COLO668 (cell line): ENCODE measurements at regions not wholly inside any gene's neighbourhood (a gene's known extent, or its start where the extent isn't known, plus 50 kb on each side); places are given as distances from the start of the nearest gene placed in this dataset.
"Not testable (repeated sequence)": the region's sequence is repeated elsewhere in the genome, so short reads cannot be mapped to it uniquely, and the experiment has no call there.

Source experiments
- DNase-seq: peaks from one replicate; lab custom pipeline; 2025; ENCODE audit not compliant: unreplicated experiment; lab: John Stamatoyannopoulos, UW

DNA sequence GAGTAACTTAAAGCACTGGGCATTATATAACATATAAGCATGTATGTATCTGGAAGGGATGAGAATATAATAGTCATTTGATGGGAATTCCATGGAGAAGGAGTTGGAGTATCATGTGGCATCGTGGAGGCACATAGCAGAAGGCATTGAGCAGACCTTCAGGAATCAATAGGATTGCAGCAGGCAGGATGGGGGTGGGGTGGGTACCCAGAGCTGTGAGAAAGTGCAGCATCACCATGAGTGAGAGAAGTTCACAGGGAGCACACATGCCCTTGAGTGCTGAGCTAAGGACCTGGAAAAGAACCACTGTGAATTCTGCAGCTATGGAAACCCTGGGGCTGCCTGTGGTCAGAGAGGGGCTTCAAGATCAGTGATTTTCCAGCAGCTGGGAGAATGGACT is 57.3 kb downstream of the MED10 start:
- no peak for DNase-seq

DNA sequence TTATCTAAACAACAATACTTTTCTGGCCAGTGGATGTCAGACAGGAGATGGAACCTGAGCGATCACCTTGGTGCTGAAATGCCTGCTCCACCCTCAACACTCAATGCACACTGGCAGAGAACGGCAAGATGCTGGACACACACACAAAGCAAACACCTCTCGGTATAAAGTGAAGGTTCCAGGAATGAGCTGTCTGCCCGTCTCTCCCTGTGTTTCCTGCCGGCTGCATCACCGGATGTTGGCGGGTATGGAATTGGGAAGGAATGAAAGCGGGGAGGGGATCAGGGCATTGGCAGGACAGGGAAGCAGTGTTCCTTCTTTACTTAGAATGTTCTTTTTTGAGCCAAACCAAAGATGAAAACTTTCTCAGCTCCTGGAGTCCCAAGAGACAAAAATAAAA is 59.2 kb downstream of the MED10 start:
- DNase-seq: no peak

DNA sequence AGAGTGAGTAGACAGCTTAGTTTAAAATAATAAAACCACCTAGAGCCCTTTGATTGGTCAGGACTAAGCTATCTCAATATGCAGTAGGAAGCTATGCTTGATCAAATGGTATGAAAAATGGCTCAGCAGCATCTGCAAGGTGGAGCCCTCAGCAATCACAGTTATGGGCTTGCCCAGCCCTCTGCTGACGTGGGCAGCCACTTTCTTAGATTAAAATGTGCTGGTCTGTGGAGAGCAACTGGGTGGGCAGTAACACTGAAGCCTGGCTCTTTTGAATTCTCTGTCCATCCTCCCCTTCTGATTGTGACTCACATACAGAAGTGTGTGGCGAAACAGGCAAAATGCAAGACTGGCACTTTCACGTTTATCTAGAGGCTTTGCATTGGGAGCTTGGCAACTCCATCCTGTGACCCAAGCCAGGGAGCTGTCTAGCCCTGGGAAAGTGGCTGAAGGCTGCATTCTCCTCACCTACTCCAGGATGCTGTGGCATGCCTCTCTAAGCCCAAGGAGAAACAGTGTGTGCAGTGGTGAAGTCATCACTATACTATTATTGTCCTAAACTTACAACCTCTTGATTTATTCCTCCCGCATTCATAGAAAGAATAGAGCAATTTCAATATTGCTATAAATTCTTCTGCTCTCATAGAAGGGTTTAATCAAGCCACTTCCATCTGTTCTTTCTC is 61.1 kb downstream of the MED10 start:
- no peak for DNase-seq

DNA sequence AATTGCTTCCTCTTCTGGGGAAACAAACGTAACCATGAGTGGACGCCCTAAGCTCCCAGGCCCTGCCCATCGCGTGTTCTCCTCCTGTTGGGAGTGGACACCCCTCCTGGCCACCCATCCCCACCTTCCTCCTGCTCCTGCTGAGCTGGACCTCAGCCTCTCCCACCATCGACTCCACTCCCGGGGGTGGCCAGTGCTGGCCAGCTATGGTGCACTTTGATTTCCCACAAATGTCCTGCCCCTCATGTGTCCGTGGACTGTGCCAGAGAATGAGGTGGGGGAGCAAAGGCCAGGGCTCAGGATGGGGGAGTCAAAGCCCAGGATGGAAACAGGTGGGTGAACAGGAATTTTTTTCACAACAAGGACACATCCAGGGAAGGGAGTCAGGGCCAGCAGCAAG is 62.8 kb downstream of the MED10 start:
- DNase-seq: no peak

DNA sequence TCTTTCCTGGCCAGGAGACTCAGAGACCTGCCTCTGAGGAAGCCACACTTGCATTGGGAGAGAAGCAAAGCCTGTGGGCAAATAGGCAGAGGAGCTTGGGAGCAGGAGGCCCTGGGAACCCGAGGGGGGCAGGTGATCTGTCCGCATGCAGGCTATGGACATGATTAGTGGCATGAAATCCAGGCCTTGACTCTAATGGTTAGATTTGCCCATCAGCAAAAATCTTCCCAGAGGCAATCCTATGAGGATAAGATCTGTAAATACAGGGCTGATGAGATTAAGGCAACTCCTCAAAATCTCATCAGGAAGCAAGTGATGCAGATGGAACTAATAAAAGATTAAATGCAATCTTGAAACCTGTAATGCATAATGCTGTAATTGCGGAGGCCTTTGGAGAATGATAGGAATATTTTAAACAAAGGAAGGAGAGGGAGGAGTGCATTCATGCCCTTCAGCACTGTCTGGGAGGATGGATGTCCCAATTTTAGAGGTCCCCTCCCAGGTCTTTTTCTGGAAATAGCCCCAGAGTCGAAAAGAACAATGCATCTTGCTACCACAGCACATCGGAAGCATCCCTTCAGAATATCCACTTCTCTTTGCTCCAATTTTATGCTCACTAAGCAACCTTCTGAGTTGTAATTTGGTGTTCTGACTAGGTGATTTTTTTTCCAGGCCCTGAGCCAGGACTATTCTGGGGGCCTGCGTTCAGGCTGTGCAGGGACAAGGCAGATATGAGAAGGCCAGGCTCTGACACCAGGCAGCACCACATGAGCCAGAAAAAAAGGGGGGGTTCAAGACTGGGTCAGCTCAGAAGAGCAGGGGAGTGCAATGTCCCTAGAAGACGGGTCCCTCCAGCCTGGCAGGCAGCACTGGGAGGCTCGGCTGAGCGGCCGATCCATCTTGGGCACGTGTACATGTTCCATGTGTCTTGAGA is 66.5 kb downstream of the MED10 start:
- no peak for DNase-seq

DNA sequence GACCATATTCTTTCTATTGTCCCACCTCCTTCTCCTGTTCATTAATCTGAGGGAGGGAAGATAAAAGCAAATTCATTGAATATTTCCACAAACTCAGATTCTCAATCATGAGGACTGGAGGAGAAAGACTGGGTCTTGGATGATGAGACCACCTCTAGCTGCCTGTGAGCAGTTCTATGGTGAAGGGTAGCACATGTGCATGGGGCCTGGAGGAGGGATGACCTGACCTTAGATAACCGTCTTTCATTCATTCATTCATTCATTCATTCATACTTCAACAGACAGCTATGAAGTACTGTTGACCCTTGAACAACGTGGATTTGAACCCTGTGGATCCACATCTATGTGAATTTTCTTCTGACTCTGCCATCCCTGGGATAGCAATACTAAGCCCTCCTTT is 68.4 kb downstream of the MED10 start:
- DNase-seq: no peak

DNA sequence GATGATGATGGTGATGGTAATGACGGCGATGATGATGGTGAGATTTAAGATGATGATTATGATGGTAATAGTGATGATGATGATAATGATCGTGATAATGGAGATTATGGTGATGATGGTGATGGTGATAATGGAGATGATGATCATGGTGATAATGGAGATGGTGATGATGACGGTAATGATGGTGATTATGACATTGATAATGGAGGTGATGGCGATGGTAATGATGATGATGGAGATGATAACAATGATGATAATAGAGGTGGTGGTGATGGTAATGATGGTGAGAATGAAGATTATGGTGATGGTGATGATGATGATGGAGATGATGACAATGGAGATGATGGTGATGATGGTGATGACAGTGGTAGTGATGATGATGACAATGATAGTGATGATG is 69.7 kb downstream of the MED10 start:
- no peak for DNase-seq

DNA sequence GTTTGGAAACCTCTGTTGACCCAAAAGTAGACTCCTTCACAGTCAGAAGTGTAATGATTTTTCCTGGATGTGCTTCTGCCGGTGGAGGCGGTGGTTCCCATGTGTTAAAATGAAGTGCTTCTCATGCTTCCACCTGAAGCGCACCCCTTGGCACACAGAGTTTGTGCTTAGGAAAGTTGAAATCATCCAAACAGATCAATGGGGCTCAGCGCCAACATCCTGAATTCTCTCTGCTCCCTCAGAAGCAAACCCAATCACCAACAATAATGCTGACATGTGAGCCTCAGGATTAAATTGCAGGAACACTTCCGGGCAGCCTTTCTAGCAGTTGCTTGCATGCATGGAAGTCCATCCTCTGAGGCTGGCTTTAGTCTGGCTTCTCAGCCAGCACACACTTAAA is 71.0 kb downstream of the MED10 start:
- no peak for DNase-seq

DNA sequence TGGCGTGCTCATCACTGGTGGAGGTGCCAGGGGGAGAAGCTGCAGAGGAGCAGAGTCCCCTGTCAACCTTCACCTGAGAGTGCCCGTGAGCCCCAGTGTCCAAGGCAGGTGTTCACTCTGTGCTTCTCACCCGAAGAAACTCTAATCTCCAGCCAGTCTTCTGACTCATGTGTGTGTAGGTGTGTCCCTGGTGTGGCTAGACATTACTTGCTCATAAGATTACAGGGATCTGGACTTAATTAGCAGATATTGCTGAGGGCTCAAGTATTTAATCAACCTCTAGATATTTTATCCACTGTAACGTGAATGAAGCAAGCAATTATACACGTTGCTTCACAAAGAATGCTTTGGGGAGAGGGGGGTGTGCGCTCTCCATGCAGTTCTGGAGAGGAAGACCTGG is 72.5 kb downstream of the MED10 start:
- DNase-seq: no peak

DNA sequence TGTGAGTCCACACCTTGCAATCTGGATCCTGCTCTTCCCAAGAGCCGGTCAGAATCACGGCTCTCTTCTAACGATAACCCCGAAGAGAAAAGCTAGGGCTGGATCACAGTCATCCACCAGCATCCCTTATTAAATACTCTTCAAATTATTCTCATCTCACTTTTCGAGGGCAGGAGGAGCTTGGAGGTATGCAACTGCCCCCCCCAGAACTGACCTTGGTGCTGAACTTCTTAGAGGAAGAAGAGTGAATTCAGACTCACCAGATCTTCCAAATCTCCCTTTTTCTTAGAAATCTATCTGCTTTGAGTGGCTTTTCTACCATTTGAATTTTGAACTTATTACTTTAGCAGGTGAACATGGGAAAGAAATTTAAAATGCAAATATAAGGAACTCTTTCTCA is 75.7 kb downstream of the MED10 start:
- DNase-seq: no peak

DNA sequence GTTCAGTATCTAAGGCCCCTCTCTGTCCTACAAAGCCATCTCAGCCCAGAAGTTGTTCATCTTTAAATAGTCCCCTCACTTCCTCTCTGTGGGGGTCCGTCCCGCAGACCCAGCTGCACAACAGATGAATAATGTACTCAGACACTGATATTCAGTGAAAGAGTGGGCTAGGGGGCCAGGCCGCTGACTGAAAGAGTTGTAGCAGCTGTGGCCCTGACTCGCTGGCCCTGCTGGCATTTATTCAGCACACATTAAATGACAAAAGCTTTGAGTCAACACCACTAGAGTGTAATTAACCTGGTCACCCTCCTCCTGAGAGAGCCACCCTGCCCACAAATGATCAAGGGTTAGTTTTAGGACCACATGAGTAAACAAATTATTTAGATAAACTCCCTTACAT is 76.3 kb downstream of the MED10 start:
- DNase-seq: no peak

DNA sequence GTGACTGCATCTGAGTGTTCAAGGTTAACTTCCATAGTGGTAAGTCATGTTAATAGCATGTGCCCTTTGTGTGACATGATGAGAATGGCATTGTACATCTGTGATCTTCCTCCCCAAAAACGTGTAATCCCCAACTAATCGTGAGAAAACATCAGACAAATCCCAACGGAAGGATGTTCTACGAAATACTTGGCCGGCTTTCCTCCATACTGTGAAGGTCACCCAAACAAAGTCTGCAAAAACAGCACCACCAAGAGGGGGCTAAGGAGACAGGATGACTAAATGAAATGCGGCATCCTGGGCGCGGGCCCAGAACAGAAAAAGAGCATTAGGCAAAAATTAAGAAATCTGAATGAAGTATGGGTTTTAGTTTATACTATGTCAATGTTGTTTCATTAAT is 81.8 kb downstream of the MED10 start:
- no peak for DNase-seq

DNA sequence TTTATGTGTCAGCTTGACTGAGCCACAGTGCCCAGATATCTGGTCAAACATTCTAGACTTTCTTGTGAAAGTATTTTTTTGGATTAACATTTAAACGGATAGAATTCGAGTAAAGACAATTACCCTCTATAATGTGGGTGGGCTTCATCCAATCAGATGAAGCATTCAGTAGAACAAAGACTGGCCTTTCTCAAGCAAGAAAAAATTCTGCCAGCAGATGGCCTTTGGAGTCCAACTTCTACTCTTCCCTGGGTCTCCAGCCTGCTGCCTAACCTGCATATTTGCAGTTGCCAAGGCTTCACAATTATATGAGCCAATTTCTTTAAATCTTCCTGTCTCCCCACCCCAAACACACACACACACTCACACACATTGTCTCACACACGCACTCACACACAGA is 86.4 kb downstream of the MED10 start:
- DNase-seq: peak; percentile 24

DNA sequence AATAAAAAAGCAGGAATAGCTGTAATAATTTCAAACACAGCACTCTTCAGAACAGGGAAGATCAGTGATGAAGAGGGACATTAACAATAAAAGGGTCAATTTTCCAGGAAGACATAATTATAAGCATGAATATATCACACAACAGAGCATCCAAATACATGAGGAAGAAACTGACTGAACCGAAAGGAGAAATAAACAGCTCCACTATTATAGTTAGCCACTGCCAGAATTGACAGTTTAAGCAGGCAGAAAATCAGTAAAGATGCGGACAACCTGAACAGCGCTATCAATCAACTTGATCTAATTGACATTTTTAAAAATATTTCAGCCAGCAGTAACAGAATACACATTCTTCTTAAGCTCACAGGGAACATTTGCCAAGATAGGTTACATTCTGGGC is 89.1 kb downstream of the MED10 start:
- DNase-seq: no peak

DNA sequence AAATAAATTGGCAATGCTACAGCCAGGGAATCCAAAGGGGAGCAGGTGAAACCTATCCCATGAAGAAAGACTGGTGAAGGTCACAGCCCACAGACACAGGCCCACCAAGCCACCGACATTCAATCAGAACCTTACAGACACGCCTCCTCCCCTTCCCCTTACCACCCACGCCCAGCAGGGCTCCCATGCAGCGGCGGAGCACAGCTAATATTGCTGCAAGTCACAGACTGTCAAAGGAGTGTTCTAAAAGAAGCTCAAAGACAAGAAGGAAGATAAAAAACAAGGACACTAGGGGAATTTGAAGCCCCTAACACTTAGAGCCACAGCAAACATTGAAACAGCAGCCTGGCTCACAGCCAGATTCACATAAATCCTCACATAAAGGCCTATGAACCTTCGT is 91.2 kb downstream of the MED10 start:
- DNase-seq: no peak

DNA sequence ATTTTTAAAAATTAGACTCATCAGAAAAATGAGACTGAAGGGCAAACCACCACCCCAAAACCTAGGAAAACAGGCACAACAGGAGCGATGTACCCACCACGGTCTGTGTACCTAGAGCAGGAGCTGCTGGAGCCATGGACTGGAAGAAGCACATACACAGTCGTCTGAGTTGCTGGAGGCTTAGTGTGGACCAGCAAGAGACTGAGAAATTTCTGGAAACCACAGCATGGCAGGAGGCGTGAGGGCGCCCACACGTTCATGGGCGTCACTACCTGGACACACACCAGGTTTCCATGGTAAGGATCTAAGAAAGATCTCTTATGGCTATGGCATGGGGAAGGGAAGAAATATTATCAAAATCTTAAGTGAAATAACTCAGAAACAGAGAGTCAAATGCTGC is 91.9 kb downstream of the MED10 start:
- DNase-seq: no peak

DNA sequence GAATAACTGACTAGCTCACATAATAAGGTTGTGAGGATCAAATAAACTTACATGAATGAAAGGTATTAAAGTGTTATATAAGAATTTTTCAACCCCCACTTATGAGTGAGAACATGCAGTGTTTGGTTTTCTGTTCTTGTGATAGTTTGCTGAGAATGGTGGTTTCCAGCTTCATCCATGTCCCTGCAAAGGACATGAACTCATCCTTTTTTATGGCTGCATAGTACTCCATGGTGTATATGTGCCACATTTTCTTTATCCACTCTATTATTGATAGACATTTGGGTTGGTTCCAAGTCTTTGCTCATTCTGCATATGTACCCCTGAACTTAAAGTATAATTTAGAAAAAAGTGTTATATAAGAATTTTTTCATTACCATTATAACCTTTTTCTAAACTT is 93.9 kb downstream of the MED10 start:
- DNase-seq: not testable (repeated sequence)

DNA sequence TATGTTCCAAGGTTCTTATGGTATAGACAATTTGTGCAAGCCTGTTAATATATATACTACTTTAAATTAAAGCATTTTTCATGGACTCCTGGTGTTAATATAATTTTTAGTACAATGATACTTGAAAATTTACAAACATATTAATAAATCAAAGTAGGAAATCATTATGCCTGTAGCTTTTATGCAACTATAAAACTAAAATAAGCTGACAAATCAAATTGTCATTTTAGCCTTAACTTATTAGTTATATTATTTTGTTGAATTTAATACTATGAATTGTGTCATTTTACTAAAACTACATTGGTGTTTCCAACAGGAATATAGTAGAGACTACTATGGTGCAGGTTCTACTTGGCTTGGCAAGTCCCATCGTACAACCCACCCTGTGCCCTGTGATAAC is 96.0 kb downstream of the MED10 start:
- no peak for DNase-seq

DNA sequence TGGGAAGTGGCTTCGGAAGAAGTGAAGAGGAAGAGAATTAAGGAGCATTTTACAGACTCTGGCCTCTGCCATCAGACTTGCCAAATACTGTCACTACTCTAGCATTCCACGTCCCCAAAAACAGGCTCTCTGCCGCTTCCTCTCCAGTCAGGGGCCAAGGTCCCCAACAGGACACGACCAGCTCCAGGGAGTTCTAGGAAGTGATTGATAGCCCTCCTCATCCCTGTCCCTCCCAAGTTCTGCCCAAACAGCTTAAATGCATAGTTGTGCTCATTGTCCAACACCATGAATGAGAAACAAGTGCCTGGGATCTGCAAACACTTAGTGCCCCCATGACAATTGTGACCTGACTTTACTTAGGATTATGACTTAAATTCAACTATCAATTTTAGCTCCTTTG is 96.5 kb downstream of the MED10 start:
- no peak for DNase-seq

DNA sequence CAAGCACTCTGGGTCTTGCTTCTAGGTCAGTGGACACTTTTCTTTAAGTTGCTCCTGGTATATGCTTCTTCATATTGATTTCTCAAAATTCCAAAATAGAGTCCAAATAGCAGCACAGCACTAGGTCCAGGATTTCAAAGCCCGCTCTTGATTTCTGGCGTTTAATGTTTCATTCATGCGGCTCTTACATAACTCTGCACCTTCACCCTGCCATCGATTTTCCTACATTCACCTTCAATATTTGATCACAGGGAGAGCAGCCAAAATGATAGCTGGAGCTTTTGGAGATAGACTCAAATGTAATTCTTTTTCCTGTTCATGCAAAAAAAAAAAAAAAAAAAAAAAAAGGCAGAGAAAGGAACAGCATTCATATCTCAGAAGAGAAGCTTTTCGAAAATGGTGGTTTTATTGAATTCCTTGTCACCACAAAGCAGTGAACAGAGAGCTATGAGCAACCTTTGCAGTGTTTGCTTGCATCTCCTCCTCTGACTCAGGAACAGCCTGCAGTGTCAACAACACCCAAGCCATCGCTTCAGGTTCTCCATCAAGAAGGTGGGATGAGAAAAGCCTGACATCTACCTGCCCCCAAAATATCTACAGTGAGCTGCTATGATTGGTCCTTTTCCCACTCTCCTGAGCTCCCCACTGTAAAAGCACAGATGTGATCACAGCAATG is 97.8 kb downstream of the MED10 start:
- DNase-seq: no peak

DNA sequence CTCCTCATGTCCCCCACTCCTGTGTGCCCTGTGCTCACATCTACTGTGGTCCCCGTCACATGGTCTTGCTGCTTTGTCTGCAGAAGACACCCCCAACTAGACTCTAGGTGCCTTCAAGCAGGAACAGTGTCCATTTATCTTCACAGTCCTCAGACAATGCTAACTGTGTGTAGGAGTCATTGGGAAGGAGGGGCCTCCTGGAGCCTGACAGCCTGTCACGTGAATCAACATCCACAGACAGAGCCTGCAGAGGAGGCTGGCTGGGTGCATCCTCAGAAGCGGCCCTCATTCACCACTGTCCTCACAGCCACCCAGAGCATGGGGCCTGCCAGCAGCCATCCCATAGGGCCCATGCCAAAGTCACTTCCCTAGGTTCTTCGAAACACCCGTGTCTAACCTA is 98.7 kb downstream of the MED10 start:
- DNase-seq: no peak
